ENCODE measurements at regions not wholly inside any gene's neighbourhood (a gene's known extent, or its start where the extent isn't known, plus 50 kb on each side); places are given as distances from the start of the nearest gene placed in this dataset.

DNA sequence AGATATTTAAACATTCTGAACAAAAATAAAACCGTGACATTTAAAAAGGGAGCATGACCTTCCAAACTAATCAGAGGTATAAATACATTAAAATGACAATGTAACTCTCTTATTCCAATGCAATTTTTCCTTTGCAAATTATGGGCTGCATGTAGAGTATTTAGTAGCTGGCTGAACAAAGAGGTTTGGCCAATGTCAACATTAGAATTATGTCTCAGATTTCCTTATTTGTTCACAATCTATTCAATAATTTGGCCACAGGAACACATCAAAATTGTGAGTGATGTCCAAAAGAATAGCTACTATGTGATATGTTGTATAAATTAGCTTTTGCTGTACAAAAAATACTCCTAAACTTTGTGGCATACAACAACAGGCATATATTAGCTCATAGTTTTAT lies 580.0 kb upstream of the MARCKS start:
- TF ChIP-seq, protein P1, sequence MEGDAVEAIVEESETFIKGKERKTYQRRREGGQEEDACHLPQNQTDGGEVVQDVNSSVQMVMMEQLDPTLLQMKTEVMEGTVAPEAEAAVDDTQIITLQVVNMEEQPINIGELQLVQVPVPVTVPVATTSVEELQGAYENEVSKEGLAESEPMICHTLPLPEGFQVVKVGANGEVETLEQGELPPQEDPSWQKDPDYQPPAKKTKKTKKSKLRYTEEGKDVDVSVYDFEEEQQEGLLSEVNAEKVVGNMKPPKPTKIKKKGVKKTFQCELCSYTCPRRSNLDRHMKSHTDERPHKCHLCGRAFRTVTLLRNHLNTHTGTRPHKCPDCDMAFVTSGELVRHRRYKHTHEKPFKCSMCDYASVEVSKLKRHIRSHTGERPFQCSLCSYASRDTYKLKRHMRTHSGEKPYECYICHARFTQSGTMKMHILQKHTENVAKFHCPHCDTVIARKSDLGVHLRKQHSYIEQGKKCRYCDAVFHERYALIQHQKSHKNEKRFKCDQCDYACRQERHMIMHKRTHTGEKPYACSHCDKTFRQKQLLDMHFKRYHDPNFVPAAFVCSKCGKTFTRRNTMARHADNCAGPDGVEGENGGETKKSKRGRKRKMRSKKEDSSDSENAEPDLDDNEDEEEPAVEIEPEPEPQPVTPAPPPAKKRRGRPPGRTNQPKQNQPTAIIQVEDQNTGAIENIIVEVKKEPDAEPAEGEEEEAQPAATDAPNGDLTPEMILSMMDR (IDR thresholded peaks at IDR 0.05), result no peak

DNA sequence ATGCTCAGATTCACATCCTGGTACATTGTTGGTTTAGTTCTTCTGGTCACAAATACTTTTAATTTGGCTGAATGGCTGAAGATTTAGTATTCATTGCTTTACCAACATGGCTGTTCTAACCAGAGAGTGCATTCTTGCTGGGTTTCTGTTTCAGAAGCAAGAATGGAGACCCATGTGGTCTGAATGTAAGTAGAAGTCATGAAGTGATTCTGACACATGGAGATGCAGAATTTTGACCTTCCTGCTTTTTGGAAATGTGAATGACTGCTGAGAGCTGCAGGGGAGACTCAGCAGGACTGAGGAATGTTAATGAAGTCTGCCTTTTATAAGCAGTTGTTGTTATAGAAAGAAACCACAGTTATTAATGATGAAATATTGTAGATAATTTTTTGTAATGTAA lies 576.1 kb upstream of the MARCKS start:
- TF ChIP-seq, protein P1 (IDR thresholded peaks at IDR 0.05), result no peak

DNA sequence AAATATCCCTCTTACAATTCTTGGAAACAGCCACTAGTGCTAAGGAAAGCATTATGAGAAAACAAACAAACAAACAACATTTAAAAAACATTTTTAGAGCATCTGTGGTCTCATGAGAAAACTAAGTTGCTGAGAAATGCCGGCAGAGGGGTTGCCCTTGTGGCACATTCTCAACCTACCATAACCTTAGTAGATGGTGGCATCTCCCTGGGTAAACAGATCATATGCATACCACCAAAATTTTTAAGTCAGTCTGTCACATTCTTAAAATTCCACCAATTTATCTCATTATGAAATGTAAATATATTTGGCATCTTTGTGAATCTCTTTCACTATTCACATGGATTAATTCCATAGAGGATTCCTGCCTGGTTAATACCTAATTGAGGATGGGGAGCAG lies 575.7 kb upstream of the MARCKS start:
- TF ChIP-seq, protein P1 (IDR thresholded peaks at IDR 0.05), result no peak

DNA sequence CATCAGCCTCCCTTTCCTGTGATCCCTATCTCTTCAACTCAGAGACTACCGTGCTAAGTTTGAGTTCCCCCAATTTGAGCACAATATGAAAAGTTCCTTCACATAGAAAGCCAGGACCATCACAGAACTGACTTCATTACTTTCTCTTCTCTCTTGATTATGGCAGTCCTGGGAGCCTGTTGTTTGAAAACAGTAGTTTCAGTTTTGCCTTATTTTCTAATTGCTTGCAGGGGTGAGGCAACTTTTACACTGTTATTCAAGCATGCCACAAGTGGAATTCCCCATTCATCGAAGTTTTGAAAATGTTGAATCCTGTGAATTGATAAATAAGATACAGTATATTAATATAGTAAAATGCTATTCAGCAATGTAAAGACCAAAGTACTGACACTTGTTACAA lies 569.7 kb upstream of the MARCKS start:
- TF ChIP-seq, protein P1 (IDR thresholded peaks at IDR 0.05), result no peak

DNA sequence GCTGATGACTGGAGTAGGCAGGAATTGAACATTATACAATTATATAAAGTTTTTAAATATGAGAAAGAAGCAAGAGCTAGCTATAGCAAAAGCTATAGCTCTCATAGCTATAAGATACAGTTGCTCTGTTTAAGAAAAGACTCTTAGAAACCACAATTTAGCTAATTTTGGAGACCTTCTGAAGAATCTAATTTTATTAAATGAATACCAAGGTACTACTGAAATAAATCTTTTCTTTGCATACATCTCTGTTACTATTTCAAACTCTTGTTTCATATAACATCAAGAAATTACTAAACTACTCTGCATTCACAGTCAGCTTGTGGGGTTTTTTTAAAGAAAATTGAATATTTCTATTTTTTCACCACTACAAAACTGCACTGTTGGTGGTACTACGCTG lies 568.7 kb upstream of the MARCKS start:
- TF ChIP-seq, protein P1 (IDR thresholded peaks at IDR 0.05), result no peak

DNA sequence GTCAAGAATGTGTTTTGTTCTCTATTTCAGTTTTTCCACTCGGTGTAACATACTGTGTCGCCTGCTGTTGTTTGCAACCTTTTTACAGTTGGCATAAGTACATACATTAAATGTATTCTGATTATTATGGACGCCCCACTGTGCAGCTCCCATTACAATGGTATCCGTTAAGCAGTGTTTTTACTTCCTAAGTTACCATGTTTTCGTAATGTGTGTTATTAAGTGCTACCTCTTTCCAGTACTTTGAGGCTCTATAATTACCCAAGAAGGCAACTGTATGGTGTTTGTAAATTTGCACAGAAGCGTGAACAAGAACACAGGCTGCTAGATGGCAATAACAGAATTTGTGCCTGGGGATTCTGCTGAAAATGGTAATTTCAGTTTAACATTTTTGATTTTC lies 568.0 kb upstream of the MARCKS start:
- TF ChIP-seq, protein P1 (IDR thresholded peaks at IDR 0.05), result no peak

DNA sequence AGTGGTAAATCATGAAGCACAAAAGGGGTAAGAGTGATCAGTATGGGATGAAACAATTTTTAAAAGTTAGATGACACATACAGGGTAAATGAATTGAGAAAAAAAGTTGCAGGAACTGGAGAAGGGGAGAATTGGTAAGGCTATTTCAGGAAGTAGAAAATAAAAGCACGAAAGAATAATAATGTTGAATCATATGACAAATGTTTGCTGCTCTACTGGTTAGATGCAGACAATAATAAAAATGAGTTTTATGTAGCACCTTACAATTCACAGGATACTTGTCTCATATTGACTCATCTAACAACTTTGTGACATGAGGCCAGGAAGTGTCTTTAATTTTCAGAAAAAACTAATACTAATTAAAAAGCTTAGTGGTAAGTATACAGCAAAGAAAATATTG lies 566.5 kb upstream of the MARCKS start:
- TF ChIP-seq, protein P1 (IDR thresholded peaks at IDR 0.05), result no peak

DNA sequence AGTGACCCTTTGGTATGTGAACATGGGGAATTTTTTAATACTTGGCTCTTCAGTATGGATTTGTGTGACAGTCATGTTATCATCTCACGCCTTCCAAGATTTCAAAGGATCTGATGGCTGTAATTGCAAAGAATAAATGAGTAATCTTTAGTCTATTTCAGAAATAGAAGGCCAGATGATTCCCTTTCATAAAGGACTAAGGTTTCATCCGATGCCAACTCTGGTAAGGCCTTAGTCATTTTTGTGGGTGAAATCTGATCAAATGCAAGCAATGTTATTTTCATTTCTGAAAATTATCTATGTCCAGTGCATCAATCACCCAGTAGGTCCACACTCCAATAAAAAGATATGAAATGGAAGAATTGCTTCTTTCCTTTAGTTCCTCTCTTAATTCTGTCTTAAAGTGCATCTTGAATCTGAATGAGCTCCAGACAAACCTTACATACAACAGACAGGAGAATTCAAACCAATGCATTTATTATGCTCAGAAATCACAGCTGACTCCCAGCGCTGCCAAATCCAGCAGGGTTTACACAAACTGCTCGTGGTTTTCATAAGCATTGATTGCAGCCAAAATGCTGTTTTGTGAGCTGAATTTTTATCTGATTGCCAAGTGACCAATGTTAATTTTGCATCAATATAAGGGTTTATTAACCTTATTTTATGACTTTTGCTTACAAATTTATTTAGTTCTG lies 565.2 kb upstream of the MARCKS start:
- TF ChIP-seq, protein P1 (IDR thresholded peaks at IDR 0.05), result no peak
